KMS-11 (cell line): ENCODE measurements at regions not wholly inside any gene's neighbourhood (a gene's known extent, or its start where the extent isn't known, plus 50 kb on each side); places are given as distances from the start of the nearest gene placed in this dataset.

Experiments used
- H2AFZ ChIP-seq: fragments of 200-600 bp; sonication (generic); 2 replicates; pipeline ENCODE4 v1.6.1; 2016; ENCODE audit warnings: antibody characterized with exemption, mixed run types, low read depth
- H3K27ac ChIP-seq: fragments of 200-600 bp; sonication (generic); 2 replicates; pipeline ENCODE4 v1.6.1; 2016; ENCODE audit warnings: mild to moderate bottlenecking, mixed run types
- H3K27me3 ChIP-seq: fragments of 200-600 bp; sonication (generic); 2 replicates; pipeline ENCODE4 v1.6.1; 2017; ENCODE audit warnings: mild to moderate bottlenecking, low read depth, mixed run types, moderate library complexity; ENCODE audit not compliant: insufficient read depth
- H3K36me3 ChIP-seq: fragments of 200-600 bp; sonication (generic); 2 replicates; pipeline ENCODE4 v1.6.1; 2017; ENCODE audit warnings: mild to moderate bottlenecking, mixed run types; ENCODE audit not compliant: insufficient read depth
- H3K4me1 ChIP-seq: fragments of 200-600 bp; sonication (generic); 2 replicates; pipeline ENCODE4 v1.6.1; 2016; ENCODE audit warnings: mild to moderate bottlenecking, low read depth, mixed run types; ENCODE audit not compliant: poor library complexity, severe bottlenecking
- H3K4me2 ChIP-seq: fragments of 200-600 bp; sonication (generic); 2 replicates; pipeline ENCODE4 v1.7.0; 2016; ENCODE audit warnings: mild to moderate bottlenecking, mixed run types
- H3K4me3 ChIP-seq: fragments of 200-600 bp; sonication (generic); IDR thresholded peaks from 2 replicates; pipeline ENCODE4 v1.6.1; 2017; ENCODE audit warnings: low read depth, low read length, mixed read lengths; ENCODE audit not compliant: insufficient read depth
- H3K79me2 ChIP-seq: fragments of 200-600 bp; sonication (generic); 2 replicates; pipeline ENCODE4 v1.6.1; 2016; ENCODE audit warnings: low read depth, mixed run types; ENCODE audit not compliant: insufficient read depth
- H3K9ac ChIP-seq: fragments of 200-600 bp; sonication (generic); 2 replicates; pipeline ENCODE4 v1.6.1; 2016; ENCODE audit warnings: mild to moderate bottlenecking, mixed run types
- H4K20me1 ChIP-seq: fragments of 200-600 bp; sonication (generic); 2 replicates; pipeline ENCODE4 v1.6.1; 2016; ENCODE audit warnings: mild to moderate bottlenecking, mixed run types; ENCODE audit not compliant: insufficient read depth
- TF ChIP-seq, protein P1 (sequence below): fragments of 200-600 bp; sonication (generic); conservative IDR thresholded peaks from 2 replicates; pipeline ENCODE4 v1.6.1; 2017; ENCODE audit warnings: low read depth, mild to moderate bottlenecking, antibody characterized with exemption, low read length, moderate library complexity, mixed read lengths

DNA sequence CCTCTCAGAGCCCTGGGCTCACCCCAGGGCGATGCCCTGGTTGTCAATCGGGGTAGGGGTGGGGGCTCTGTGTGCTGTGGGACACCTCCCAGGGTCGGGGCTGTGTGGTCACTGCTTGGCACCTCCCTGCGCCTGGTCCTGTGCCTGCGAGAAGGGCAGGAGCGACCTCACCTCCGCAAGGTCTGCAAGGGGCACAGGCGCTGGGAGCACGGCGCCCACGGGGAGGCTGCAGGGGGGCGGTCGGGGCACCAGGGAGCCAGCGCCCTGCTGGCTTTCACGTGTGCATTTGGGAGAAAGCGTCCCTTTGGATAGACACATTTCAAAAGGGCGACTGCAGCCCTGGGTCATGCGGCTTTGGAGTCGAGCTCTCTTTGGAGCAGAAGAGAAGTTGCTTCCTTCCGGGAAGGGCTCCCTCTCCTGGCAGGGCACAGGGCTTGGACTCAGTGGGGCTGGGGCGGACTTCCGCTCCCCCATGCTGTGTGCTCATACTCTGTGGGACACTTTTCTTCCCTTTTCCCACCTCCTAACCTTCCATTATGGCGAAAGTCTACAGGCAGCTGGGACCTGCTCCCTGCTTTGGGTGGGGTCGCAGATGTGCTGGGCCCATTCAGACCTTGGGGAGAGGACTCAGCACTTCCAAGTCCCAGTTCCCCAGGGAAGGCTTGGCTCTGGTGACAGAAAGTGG lies 52.9 kb upstream of the SLC28A3 start:
- Histone ChIP-seq H2AFZ (no peak overlapping the region), H3K4me1 (no peaks in the 10 kb centered on the region), H3K9ac (no peak overlapping the region), H3K27me3 (no peaks in the 10 kb centered on the region), H3K36me3 (no peaks in the 10 kb centered on the region), H4K20me1 (no peaks in the 10 kb centered on the region), H3K4me2 (no peak overlapping the region), H3K4me3 (no peak overlapping the region), H3K79me2 (no peaks in the 10 kb centered on the region), H3K27ac (no peak overlapping the region)
- TF ChIP-seq, protein P1, sequence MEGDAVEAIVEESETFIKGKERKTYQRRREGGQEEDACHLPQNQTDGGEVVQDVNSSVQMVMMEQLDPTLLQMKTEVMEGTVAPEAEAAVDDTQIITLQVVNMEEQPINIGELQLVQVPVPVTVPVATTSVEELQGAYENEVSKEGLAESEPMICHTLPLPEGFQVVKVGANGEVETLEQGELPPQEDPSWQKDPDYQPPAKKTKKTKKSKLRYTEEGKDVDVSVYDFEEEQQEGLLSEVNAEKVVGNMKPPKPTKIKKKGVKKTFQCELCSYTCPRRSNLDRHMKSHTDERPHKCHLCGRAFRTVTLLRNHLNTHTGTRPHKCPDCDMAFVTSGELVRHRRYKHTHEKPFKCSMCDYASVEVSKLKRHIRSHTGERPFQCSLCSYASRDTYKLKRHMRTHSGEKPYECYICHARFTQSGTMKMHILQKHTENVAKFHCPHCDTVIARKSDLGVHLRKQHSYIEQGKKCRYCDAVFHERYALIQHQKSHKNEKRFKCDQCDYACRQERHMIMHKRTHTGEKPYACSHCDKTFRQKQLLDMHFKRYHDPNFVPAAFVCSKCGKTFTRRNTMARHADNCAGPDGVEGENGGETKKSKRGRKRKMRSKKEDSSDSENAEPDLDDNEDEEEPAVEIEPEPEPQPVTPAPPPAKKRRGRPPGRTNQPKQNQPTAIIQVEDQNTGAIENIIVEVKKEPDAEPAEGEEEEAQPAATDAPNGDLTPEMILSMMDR = no peak

- Histone ChIP-seq H4K20me1 (no peaks in the 10 kb centered on the region), H3K27me3 (no peaks in the 10 kb centered on the region), H3K4me2 (no peak overlapping the region), H3K36me3 (no peaks in the 10 kb centered on the region), H2AFZ (no peak overlapping the region), H3K79me2 (no peaks in the 10 kb centered on the region), H3K9ac (no peak overlapping the region), H3K4me1 (no peaks in the 10 kb centered on the region), H3K27ac (no peak overlapping the region), H3K4me3 (no peak overlapping the region)
- TF ChIP-seq, protein P1 = no peak
Observed at GRCh38 chr9:84394036-84394435, 53.5 kb upstream of the SLC28A3 start.

GRCh38 chr9:84397151-84397728 lies 56.7 kb upstream of the SLC28A3 start:
- Histone ChIP-seq H3K4me3 (no peak overlapping the region), H3K27me3 (no peaks in the 10 kb centered on the region), H3K27ac (no peak overlapping the region), H3K9ac (no peak overlapping the region), H2AFZ (0 out of 2 replicates have a peak overlapping the region, but pooled peaks have one; percentile 0), H3K4me1 (no peaks in the 10 kb centered on the region), H3K4me2 (no peak overlapping the region), H3K79me2 (no peaks in the 10 kb centered on the region), H3K36me3 (no peaks in the 10 kb centered on the region), H4K20me1 (no peaks in the 10 kb centered on the region)
- TF ChIP-seq, protein P1 = peak; percentile 90

- TF ChIP-seq, protein P1 = no peak
- Histone ChIP-seq H2AFZ (0 out of 2 replicates have a peak overlapping the region, but pooled peaks have one; percentile 0), H3K79me2 (no peaks in the 10 kb centered on the region), H3K4me2 (no peak overlapping the region), H3K36me3 (no peaks in the 10 kb centered on the region), H3K9ac (no peak overlapping the region), H3K4me3 (no peak overlapping the region), H4K20me1 (no peaks in the 10 kb centered on the region), H3K27me3 (no peaks in the 10 kb centered on the region), H3K27ac (no peak overlapping the region), H3K4me1 (no peaks in the 10 kb centered on the region)
Observed at GRCh38 chr9:84397822-84398221, 57.3 kb upstream of the SLC28A3 start.
